Ishikawa (cell line): ENCODE measurements at regions not wholly inside any gene's neighbourhood (a gene's known extent, or its start where the extent isn't known, plus 50 kb on each side); places are given as distances from the start of the nearest gene placed in this dataset.

ENCODE experiments used
- CEBPB ChIP-seq: IDR thresholded peaks from 2 replicates; pipeline ENCODE4 v1.6.1; 2012
- CREB1 ChIP-seq: IDR thresholded peaks from 2 replicates; pipeline ENCODE4 v1.6.1; 2012; ENCODE audit warnings: low read depth
- EGR1 ChIP-seq: IDR thresholded peaks from 2 replicates; pipeline ENCODE4 v1.6.1; 2012
- EP300 ChIP-seq: IDR thresholded peaks from 2 replicates; pipeline ENCODE4 v1.6.1; 2012; ENCODE audit warnings: borderline replicate concordance
- FOXM1 ChIP-seq: IDR thresholded peaks from 2 replicates; pipeline ENCODE4 v1.6.1; 2012; ENCODE audit warnings: low read depth, borderline replicate concordance
- NFIC ChIP-seq: IDR thresholded peaks from 2 replicates; pipeline ENCODE4 v1.6.1; 2012
- RAD21 ChIP-seq: IDR thresholded peaks from 2 replicates; pipeline ENCODE4 v1.6.1; 2012; ENCODE audit warnings: low read depth
- TAF1 ChIP-seq: IDR thresholded peaks from 2 replicates; pipeline ENCODE4 v1.6.1; 2012; ENCODE audit warnings: low read depth, mild to moderate bottlenecking
- TCF12 ChIP-seq: IDR thresholded peaks from 2 replicates; pipeline ENCODE4 v1.6.1; 2012; ENCODE audit warnings: low read depth
- TEAD4 ChIP-seq: IDR thresholded peaks from 2 replicates; pipeline ENCODE4 v1.6.1; 2012
- YY1 ChIP-seq: IDR thresholded peaks from 2 replicates; pipeline ENCODE4 v1.6.1; 2012; ENCODE audit warnings: low read depth
- ZBTB7A ChIP-seq: IDR thresholded peaks from 2 replicates; pipeline ENCODE4 v1.6.1; 2012; ENCODE audit warnings: low read depth
- TF ChIP-seq, protein P1 (sequence below): IDR thresholded peaks from 2 replicates; pipeline ENCODE4 v1.6.1; 2012
- TF ChIP-seq, protein P2 (sequence below): IDR thresholded peaks from 2 replicates; pipeline ENCODE4 v1.6.1; 2012
- TF ChIP-seq, protein P3 (sequence below): IDR thresholded peaks from 2 replicates; pipeline ENCODE4 v1.6.1; 2012; ENCODE audit warnings: low read depth, mild to moderate bottlenecking

DNA sequence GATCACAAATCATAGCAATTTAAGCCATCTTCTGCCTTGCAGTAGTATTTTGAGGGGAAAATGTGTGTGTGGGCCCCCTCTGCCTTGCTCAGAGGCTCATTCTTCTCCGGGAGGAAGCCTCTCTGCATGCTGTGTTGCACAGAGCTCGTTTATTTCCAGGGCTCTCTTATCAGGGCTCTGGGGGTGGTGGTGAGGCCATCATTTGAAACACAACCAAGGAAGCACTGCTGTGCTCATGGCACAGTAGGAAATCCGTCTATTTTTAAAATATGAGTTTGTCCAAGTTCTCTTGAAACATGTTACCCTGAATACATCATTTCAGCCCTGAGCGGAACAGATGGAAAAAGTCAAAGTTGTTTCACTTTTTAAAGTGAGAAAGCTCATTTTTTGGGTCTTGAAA is 369.0 kb upstream of the CFAP20DC start:
- TF ChIP-seq, protein P1, sequence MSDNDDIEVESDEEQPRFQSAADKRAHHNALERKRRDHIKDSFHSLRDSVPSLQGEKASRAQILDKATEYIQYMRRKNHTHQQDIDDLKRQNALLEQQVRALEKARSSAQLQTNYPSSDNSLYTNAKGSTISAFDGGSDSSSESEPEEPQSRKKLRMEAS, result no peak
- no peak for TF ChIP-seq FOXM1
- TF ChIP-seq EP300, result no peak
- no peak for TF ChIP-seq TCF12
- TF ChIP-seq TAF1, result no peak
- no peak for TF ChIP-seq NFIC
- no peak for TF ChIP-seq ZBTB7A
- TF ChIP-seq, protein P2, sequence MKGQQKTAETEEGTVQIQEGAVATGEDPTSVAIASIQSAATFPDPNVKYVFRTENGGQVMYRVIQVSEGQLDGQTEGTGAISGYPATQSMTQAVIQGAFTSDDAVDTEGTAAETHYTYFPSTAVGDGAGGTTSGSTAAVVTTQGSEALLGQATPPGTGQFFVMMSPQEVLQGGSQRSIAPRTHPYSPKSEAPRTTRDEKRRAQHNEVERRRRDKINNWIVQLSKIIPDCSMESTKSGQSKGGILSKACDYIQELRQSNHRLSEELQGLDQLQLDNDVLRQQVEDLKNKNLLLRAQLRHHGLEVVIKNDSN, result no peak
- no peak for TF ChIP-seq CREB1
- TF ChIP-seq YY1, result no peak
- TF ChIP-seq, protein P3, sequence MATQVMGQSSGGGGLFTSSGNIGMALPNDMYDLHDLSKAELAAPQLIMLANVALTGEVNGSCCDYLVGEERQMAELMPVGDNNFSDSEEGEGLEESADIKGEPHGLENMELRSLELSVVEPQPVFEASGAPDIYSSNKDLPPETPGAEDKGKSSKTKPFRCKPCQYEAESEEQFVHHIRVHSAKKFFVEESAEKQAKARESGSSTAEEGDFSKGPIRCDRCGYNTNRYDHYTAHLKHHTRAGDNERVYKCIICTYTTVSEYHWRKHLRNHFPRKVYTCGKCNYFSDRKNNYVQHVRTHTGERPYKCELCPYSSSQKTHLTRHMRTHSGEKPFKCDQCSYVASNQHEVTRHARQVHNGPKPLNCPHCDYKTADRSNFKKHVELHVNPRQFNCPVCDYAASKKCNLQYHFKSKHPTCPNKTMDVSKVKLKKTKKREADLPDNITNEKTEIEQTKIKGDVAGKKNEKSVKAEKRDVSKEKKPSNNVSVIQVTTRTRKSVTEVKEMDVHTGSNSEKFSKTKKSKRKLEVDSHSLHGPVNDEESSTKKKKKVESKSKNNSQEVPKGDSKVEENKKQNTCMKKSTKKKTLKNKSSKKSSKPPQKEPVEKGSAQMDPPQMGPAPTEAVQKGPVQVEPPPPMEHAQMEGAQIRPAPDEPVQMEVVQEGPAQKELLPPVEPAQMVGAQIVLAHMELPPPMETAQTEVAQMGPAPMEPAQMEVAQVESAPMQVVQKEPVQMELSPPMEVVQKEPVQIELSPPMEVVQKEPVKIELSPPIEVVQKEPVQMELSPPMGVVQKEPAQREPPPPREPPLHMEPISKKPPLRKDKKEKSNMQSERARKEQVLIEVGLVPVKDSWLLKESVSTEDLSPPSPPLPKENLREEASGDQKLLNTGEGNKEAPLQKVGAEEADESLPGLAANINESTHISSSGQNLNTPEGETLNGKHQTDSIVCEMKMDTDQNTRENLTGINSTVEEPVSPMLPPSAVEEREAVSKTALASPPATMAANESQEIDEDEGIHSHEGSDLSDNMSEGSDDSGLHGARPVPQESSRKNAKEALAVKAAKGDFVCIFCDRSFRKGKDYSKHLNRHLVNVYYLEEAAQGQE, result no peak
- no peak for TF ChIP-seq TEAD4
- no peak for TF ChIP-seq CEBPB
- no peak for TF ChIP-seq RAD21

DNA sequence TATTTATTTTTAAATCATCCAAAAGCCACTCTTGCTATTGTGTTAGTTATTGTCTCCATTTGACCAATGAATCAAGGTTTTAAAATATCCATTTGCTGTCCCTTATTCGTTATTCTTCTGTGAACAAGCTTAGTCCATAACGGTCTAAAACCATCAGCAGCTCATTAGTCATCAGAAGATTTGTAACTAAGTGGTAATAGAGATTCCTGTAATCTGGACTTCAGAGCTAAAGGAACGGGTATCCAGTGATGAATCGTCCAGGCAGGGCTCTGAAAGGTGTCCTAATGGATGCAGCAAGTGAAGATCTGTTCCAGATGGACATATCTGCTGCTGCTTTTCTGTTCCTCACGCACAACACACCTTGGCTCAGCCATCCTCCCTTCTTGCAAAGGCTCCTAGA is 362.7 kb upstream of the CFAP20DC start:
- TF ChIP-seq, protein P1, result no peak
- TF ChIP-seq TCF12 (no peak), RAD21 (no peak), CEBPB (no peak), YY1 (no peak)
- TF ChIP-seq, protein P2, result no peak

DNA sequence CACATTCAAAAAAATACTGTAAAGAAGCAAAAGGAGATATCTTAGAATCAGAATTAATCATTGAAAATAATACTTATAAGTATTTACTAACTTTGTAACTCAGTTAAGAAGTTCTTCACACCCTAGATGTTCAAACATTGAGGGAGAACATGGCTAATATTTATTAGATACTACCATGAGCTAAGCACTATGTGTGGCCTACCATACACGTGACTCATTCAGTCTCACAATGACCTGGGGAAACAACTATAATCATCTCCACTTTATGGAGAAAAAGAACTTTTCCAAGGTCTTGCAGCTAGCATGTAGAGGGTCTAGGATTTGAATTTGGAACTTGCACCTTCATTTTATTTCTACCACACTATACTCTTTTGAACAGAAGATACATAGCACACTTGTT is 361.9 kb upstream of the CFAP20DC start:
- TF ChIP-seq FOXM1 (no peak), CREB1 (no peak), TAF1 (no peak), TCF12 (no peak), NFIC (no peak), ZBTB7A (no peak), CEBPB (no peak), YY1 (no peak), EP300 (no peak), RAD21 (no peak), EGR1 (no peak), TEAD4 (no peak)
- TF ChIP-seq, protein P1, result no peak
- TF ChIP-seq, protein P2, result no peak
- TF ChIP-seq, protein P3, result no peak

DNA sequence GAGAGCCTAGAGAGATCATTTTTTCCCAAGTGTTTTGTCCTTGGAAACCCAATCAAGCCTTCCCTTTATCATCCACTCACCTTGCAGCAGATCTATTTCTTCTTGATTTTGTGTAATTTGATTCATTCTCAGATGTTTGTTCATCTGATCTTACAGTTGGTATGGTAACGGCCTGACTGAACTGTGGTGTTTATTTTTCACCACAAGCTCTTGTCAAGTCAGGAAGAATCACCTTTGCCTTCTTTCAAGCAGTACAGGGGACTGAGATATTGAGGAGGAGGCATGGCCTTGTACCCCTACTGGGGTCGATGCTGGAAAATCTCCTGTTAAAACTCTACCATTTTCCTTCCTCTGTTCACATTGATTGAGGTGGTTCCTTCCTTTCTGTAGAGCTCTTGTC is 361.4 kb upstream of the CFAP20DC start:
- TF ChIP-seq TEAD4 (no peak), TAF1 (no peak), CEBPB (no peak), CREB1 (no peak), ZBTB7A (no peak), EGR1 (no peak), FOXM1 (no peak), RAD21 (no peak), YY1 (no peak), TCF12 (no peak), EP300 (no peak), NFIC (no peak)
- TF ChIP-seq, protein P3, result no peak
- TF ChIP-seq, protein P2, result no peak
- TF ChIP-seq, protein P1, result no peak
